AG09309 (cell line): ENCODE measurements at regions not wholly inside any gene's neighbourhood (a gene's known extent, or its start where the extent isn't known, plus 50 kb on each side); places are given as distances from the start of the nearest gene placed in this dataset.
"Not testable (repeated sequence)": the region's sequence is repeated elsewhere in the genome, so short reads cannot be mapped to it uniquely, and the experiment has no call there.

ENCODE experiments used
- DNase-seq: peaks from one replicate; pipeline ENCODE4 v3.0.0-alpha.2; 2010; ENCODE audit warnings: low read depth
- H3K4me3 ChIP-seq: 2 replicates; pipeline ENCODE4 v1.5.1; 2011; ENCODE audit warnings: mild to moderate bottlenecking, low read depth, low read length, moderate library complexity; ENCODE audit not compliant: control insufficient read depth
- CTCF ChIP-seq: IDR thresholded peaks from 2 replicates; pipeline ENCODE4 v1.5.1; 2011; ENCODE audit warnings: mild to moderate bottlenecking, low read depth, low read length, inconsistent platforms; ENCODE audit not compliant: insufficient read depth, control insufficient read depth; ENCODE audit errors: missing control alignments

GRCh38 chr3:20450611-20451010, 264.6 kb upstream of the SGO1 start:
- no peak overlapping the region for H3K4me3 ChIP-seq
- no peak for TF ChIP-seq CTCF
- no peak for DNase-seq

GRCh38 chr3:20442846-20443245, 256.8 kb upstream of the SGO1 start:
- no peak for TF ChIP-seq CTCF
- no peak overlapping the region for H3K4me3 ChIP-seq
- DNase-seq: no peak

DNA sequence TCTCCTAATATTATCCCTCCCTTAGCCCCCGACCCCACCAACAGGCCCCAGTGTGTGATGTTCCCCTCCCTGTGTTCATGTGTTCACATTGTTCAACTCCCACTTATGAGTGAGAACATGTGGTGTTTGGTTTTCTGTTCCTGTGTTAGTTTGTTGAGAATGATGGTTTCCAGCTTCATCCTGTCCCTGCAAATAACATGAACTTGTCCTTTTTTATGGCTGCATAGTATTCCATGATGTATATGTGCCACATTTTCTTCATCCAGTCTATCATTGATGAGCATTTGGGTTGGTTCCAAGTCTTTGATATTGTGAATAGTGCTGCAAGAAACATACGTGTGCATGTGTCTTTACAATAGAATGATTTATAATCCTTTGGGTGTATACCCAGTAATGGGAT, 241.3 kb upstream of the SGO1 start:
- not testable (repeated sequence) for DNase-seq, H3K4me3 ChIP-seq

DNA sequence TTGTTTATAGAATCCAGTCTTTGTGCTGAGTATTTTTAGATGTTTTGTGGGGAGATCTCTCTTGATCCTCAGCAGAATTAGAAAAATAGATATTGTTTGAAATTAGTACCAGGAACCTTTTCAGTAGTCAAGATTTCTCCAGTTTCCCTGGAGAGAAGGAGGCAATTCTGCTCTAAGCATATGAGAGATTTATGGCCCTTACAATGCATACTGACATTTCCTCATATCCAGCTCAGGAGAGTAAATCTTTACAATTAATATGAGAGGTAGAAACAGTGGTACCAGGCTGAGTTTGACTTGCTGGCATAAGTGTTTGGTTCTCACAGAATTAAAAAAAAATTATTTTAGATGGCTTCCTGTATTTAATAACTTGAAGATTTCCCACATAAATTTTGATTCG, 239.1 kb upstream of the SGO1 start:
- H3K4me3 ChIP-seq: no peak overlapping the region
- TF ChIP-seq CTCF: no peak
- no peak for DNase-seq

- no peak for TF ChIP-seq CTCF
- DNase-seq: no peak
- no peak overlapping the region for H3K4me3 ChIP-seq
Measured at GRCh38 chr3:20424086-20424485, 238.1 kb upstream of the SGO1 start.

- H3K4me3 ChIP-seq: no peak overlapping the region
- TF ChIP-seq CTCF: no peak
- DNase-seq: no peak
Measured at GRCh38 chr3:20422391-20422790, 236.4 kb upstream of the SGO1 start.

DNA sequence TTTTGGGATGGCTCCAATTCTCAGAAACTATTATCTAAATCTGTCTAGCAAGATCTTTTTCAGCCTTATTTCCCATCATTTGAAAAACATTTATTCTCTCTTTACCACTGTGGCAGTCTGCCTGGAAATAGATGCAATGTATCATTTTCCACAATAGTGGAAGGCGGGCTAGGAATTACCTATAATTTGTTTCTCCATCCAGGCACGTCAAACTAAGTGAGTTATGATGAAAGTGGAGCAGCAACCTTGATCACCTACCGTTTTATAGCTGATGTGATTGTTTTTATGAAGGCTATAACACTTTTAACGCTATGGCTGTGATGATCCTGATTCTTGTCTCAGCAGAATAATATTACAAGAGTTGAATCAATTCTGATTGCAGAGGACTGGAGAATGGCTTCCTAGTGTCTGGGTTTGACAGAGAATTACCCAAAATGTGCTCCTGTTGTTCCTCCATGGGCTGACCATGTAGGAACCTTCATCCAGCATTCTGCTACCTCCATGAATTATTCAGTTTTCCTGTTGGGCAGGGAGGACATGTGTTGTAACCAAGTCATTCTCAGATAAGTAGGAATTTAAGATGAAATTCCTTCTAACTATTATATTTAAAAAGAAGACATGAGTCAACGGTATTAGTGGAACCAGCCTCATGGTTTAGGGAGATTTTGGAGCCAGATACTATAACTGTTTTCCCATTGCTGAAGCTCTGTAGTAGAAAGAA, 231.5 kb upstream of the SGO1 start:
- TF ChIP-seq CTCF: no peak
- no peak for DNase-seq
- no peak overlapping the region for H3K4me3 ChIP-seq
